ENCODE measurements at regions not wholly inside any gene's neighbourhood (a gene's known extent, or its start where the extent isn't known, plus 50 kb on each side); places are given as distances from the start of the nearest gene placed in this dataset.
"Not testable (repeated sequence)": the region's sequence is repeated elsewhere in the genome, so short reads cannot be mapped to it uniquely, and the experiment has no call there.

- no peaks in the 10 kb centered on the region for H3K36me3 ChIP-seq (replicated peaks in 1 of 2)
- intact Hi-C loops (cut with DNase I), result no loop called here
- H3K27me3 ChIP-seq, result no peaks in the 10 kb centered on the region
- H3K9me3 ChIP-seq (replicated peaks in 1 of 3), result no peaks in the 10 kb centered on the region
- no peaks in the 10 kb centered on the region for H3K4me1 ChIP-seq (replicated peaks in 1 of 2)
- TF ChIP-seq CTCF (IDR thresholded peaks at IDR 0.05), result no peak
- TF ChIP-seq POLR2A (IDR thresholded peaks at IDR 0.05), result no peak
- 43 to 49% (median 45%) methylated on average over 3 of the region's 3 CpGs for WGBS, 4 donors
- H3K27ac ChIP-seq, result no peak overlapping the region
- DNase-seq, result no peak
- H3K4me3 ChIP-seq, result no peak overlapping the region
Observed at GRCh38 chr7:19522486-19522885, 186.4 kb downstream of the POLR1F start.

- Histone ChIP-seq H3K4me3 (no peak overlapping the region), H3K27me3 (no peaks in the 10 kb centered on the region), H3K27ac (no peak overlapping the region), H3K4me1 (replicated peaks in 1 of 2) (no peaks in the 10 kb centered on the region), H3K9me3 (replicated peaks in 1 of 3) (no peaks in the 10 kb centered on the region), H3K36me3 (replicated peaks in 1 of 2) (no peaks in the 10 kb centered on the region)
- intact Hi-C loops (cut with DNase I), result no loop called here
- DNase-seq, result no peak
- WGBS, 4 donors, result 73 to 82% (median 78%) methylated on average over 1 of the region's 1 CpG
- no peak for TF ChIP-seq CTCF (IDR thresholded peaks at IDR 0.05)
- no peak for TF ChIP-seq POLR2A (IDR thresholded peaks at IDR 0.05)
Observed at GRCh38 chr7:19520392-19520791, 188.4 kb downstream of the POLR1F start.

- intact Hi-C loops (cut with DNase I), result no loop called here
- TF ChIP-seq CTCF (IDR thresholded peaks at IDR 0.05) (no peak), POLR2A (IDR thresholded peaks at IDR 0.05) (no peak)
- WGBS, 4 donors, result 60 to 68% (median 62%) methylated on average over 3 of the region's 3 CpGs
- Histone ChIP-seq H3K27ac (no peak overlapping the region), H3K36me3 (replicated peaks in 1 of 2) (no peaks in the 10 kb centered on the region), H3K27me3 (no peaks in the 10 kb centered on the region), H3K9me3 (replicated peaks in 1 of 3) (no peaks in the 10 kb centered on the region), H3K4me3 (no peak overlapping the region), H3K4me1 (replicated peaks in 1 of 2) (no peaks in the 10 kb centered on the region)
- no peak for DNase-seq
Observed at GRCh38 chr7:19519443-19520021, 189.3 kb downstream of the POLR1F start.

DNA sequence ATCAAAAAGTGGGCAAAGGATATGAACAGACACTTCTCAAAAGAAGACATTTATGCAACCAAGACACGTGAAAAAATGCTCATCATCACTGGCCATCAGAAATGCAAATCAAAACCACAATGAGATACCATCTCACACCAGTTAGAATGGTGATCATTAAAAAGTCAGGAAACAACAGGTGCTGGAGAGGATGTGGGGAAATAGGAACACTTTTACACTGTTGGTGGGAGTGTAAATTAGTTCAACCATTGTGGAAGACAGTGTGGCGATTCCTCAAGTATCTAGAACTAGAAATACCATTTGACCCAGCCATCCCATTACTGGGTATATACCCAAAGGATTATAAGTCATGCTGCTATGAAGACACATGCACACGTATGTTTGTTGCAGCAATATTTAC lies 191.3 kb downstream of the POLR1F start:
- H3K27ac ChIP-seq; H3K9me3 ChIP-seq (replicated peaks in 1 of 3); intact Hi-C loops (cut with DNase I); H3K4me1 ChIP-seq (replicated peaks in 1 of 2); H3K4me3 ChIP-seq; DNase-seq; H3K27me3 ChIP-seq; H3K36me3 ChIP-seq (replicated peaks in 1 of 2): not testable (repeated sequence)
- WGBS, 4 donors, result 70 to 85% (median 77%) methylated on average over 3 of the region's 3 CpGs

DNA sequence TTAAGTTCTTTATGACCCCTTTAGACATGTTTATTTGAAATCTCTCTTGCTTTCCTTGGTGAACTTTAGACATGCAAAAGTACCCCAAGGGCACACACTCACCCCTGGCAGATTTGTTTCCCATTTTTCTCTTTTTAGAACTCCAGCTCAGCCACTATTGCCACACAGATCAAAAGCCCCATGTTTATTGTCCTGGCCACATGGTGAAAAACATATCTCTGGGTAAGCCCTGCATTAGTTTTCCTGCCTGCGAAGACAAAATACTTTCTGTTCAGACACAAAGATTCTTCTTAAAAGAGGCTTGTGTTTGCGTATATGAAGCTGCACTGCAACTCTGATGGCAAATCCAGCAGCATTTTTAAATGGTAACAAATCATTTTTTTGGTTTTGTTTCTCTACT lies 200.0 kb downstream of the POLR1F start:
- no peaks in the 10 kb centered on the region for H3K4me1 ChIP-seq (replicated peaks in 1 of 2)
- intact Hi-C loops (cut with DNase I), result no loop called here
- no peak for TF ChIP-seq CTCF (IDR thresholded peaks at IDR 0.05)
- no peak for TF ChIP-seq POLR2A (IDR thresholded peaks at IDR 0.05)
- H3K36me3 ChIP-seq (replicated peaks in 1 of 2), result no peaks in the 10 kb centered on the region
- no peaks in the 10 kb centered on the region for H3K27me3 ChIP-seq
- no peaks in the 10 kb centered on the region for H3K9me3 ChIP-seq (replicated peaks in 1 of 3)
- no peak for DNase-seq
- no peak overlapping the region for H3K4me3 ChIP-seq
- 74 to 81% (median 79%) methylated on average over 2 of the region's 2 CpGs for WGBS, 4 donors
- no peak overlapping the region for H3K27ac ChIP-seq
